HEK293T (cell line): ENCODE measurements at regions not wholly inside any gene's neighbourhood (a gene's known extent, or its start where the extent isn't known, plus 50 kb on each side); places are given as distances from the start of the nearest gene placed in this dataset.

ENCODE experiments used
- CTCF ChIA-PET: fragments of 350-600 bp; formaldehyde crosslinking; extraction: SDS; loops from one replicate; lab custom pipeline; 2021; ENCODE audit warnings: antibody characterized with exemption, inconsistent platforms; lab: Yijun Ruan, JAX
- POLR2A ChIA-PET: fragments of 350-600 bp; formaldehyde crosslinking; extraction: SDS; loops from one replicate; lab custom pipeline; 2020; ENCODE audit warnings: antibody characterized with exemption, inconsistent platforms; lab: Yijun Ruan, JAX
- DNase-seq: peaks from one replicate; pipeline ENCODE4 v3.0.0; 2012; ENCODE audit warnings: mixed read lengths; ENCODE audit errors: extremely low spot score
- ARNT ChIP-seq: fragments of 450-650 bp; IDR thresholded peaks from 2 replicates; pipeline ENCODE4 v1.6.1; 2017; ENCODE audit warnings: mild to moderate bottlenecking
- BHLHE40 ChIP-seq: fragments of 450-650 bp; IDR thresholded peaks from 2 replicates; pipeline ENCODE4 v1.6.1; 2016; ENCODE audit warnings: mild to moderate bottlenecking, moderate library complexity, borderline replicate concordance
- CTBP1 ChIP-seq: fragments of 450-650 bp; IDR thresholded peaks from 2 replicates; pipeline ENCODE4 v1.6.1; 2016; ENCODE audit warnings: borderline replicate concordance
- ELF4 ChIP-seq: fragments of 450-650 bp; IDR thresholded peaks from 2 replicates; pipeline ENCODE4 v1.6.1; 2017; ENCODE audit warnings: antibody characterized with exemption
- FOXA1 ChIP-seq: fragments of 450-650 bp; IDR thresholded peaks from 2 replicates; pipeline ENCODE4 v1.6.1; 2016; ENCODE audit warnings: mild to moderate bottlenecking
- FOXK2 ChIP-seq: fragments of 450-650 bp; IDR thresholded peaks from 2 replicates; pipeline ENCODE4 v1.6.1; 2016; ENCODE audit warnings: mild to moderate bottlenecking
- FOXM1 ChIP-seq: fragments of 450-650 bp; IDR thresholded peaks from 2 replicates; pipeline ENCODE4 v1.6.1; 2017; ENCODE audit warnings: mild to moderate bottlenecking, borderline replicate concordance
- HDGF ChIP-seq: fragments of 450-650 bp; IDR thresholded peaks from 2 replicates; pipeline ENCODE4 v1.6.1; 2017; ENCODE audit warnings: antibody characterized with exemption, borderline replicate concordance
- L3MBTL2 ChIP-seq: fragments of 450-650 bp; conservative IDR thresholded peaks from 2 replicates; pipeline ENCODE4 v1.6.1; 2016; ENCODE audit warnings: mild to moderate bottlenecking
- LEF1 ChIP-seq: fragments of 450-650 bp; IDR thresholded peaks from 2 replicates; pipeline ENCODE4 v1.6.1; 2017; ENCODE audit warnings: mild to moderate bottlenecking, borderline replicate concordance
- NFRKB ChIP-seq: fragments of 450-650 bp; IDR thresholded peaks from 2 replicates; pipeline ENCODE4 v1.6.1; 2016; ENCODE audit warnings: mild to moderate bottlenecking, moderate library complexity
- SP1 ChIP-seq: fragments of 450-650 bp; IDR thresholded peaks from 2 replicates; pipeline ENCODE4 v1.6.1; 2017
- SUZ12 ChIP-seq: fragments of 450-650 bp; IDR thresholded peaks from 2 replicates; pipeline ENCODE4 v1.6.1; 2016; ENCODE audit warnings: mild to moderate bottlenecking
- TARDBP ChIP-seq: fragments of 450-650 bp; IDR thresholded peaks from 2 replicates; pipeline ENCODE4 v1.6.1; 2016
- ZNF384 ChIP-seq: fragments of 450-650 bp; IDR thresholded peaks from 2 replicates; pipeline ENCODE4 v1.6.1; 2016
- TF ChIP-seq, protein P1 (sequence below): fragments of 450-650 bp; IDR thresholded peaks from 2 replicates; pipeline ENCODE4 v1.6.1; 2016

DNA sequence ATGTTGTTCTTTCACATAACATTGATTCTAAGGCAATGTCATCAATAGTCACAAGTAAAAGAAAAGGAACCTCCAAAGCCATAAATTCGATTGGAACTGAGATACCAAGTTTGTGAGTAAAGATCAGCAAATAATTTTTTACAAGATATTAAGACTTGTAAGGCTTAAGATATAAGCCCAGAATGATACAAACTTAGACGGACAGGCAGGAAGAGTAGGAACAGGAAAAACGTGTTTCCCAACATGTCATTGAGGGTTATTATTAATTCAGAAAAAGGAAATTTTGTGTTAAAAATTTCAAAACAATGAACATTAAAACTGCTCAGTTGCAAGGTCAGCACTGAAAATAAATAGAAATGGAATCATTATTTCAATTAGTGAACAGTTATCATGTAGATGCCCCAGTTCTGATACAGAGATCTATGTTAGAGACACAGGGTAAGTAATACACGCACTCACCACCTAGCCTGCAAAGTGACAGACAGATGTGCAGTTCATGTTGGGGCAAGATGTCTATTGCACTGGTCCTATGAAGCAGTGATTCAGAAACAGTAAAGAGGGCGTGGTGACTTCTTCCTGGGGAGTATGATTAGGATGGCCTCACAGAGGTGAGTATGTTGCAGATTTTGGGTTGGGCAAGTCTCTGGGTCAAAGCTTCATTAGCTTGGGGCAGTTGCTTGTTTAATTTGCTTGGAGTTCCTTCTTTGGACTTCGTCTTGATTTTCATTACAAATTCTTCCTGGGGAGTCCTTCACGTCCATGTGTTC lies 284.4 kb downstream of the SETD4 start:
- DNase-seq, result no peak
- TF ChIP-seq FOXM1, result no peak
- TF ChIP-seq FOXK2, result no peak
- TF ChIP-seq ELF4, result no peak
- no peak for TF ChIP-seq FOXA1
- no peak for TF ChIP-seq NFRKB
- TF ChIP-seq SUZ12, result no peak
- TF ChIP-seq CTBP1, result no peak
- TF ChIP-seq, protein P1, sequence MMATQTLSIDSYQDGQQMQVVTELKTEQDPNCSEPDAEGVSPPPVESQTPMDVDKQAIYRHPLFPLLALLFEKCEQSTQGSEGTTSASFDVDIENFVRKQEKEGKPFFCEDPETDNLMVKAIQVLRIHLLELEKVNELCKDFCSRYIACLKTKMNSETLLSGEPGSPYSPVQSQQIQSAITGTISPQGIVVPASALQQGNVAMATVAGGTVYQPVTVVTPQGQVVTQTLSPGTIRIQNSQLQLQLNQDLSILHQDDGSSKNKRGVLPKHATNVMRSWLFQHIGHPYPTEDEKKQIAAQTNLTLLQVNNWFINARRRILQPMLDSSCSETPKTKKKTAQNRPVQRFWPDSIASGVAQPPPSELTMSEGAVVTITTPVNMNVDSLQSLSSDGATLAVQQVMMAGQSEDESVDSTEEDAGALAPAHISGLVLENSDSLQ, result no peak
- no peak for TF ChIP-seq L3MBTL2
- no peak for TF ChIP-seq ZNF384
- TF ChIP-seq TARDBP, result no peak
- no peak for TF ChIP-seq ARNT
- ChIA-PET CTCF (no interaction called here), POLR2A (no interaction called here)

DNA sequence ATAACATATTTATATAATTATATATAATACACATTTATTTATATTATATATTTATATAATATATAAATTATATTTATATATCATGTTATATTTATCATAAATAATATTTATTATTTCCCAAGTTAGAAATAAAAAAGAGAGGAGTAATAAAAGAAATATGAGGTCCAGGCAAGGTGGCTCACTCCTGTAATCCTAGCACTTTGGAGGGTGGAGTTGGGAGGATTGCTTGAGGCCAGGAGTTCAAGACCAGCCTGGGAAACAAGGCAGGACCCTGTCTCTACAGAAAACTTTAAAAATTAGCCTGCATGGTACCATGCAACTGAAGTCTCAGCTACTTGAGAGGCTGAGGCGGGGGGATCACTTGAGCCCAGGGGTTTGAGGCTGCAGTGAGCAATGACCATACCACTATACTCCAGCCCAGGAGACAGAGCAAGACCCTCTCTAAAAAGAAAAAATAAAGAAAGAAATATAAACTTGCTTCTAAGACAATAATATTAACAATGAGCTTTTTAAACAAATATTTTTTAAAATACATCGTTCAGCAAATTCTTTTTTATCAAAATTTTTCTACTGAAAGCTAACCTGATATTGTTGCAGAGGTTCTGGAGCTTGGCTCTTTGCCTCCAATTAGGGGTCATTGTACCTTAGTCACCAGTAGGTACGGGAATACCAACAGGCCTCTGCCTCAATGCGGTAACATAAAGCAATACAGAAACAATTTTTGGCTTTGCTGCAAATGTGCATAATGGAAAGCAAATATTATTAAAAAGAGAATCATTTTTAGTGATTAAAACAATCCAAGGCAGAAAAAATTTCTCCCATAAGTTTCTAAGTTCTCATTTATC lies 290.0 kb downstream of the SETD4 start:
- ChIA-PET POLR2A (no interaction called here), CTCF (no interaction called here)
- TF ChIP-seq FOXM1 (no peak), BHLHE40 (no peak), SUZ12 (no peak), SP1 (no peak), FOXA1 (no peak), ARNT (no peak), TARDBP (no peak), L3MBTL2 (no peak), FOXK2 (no peak), ELF4 (no peak), HDGF (no peak), LEF1 (no peak)
- TF ChIP-seq, protein P1, result no peak
- DNase-seq, result no peak

DNA sequence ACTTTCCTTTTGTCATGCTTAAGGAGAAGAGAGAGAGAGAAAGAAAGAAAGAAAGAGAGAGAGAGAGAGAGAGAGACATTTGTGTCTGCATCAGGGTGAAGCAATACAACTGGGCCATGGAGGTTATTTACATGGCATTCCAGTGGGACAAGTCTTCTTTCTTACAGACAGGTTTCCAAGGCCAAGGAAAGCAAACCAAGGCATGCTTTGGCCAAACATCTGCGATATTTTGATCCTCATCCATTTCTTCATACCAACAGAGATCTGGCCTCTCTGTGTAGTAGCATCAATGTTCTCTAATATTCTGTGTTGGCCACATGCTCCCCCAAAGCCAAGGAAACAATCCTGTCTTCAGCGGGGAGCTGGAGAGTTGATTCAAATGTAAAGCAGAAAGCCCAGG lies 292.1 kb downstream of the SETD4 start:
- POLR2A ChIA-PET, result no interaction called here
- TF ChIP-seq CTBP1 (no peak), ZNF384 (no peak), FOXK2 (no peak), LEF1 (no peak), NFRKB (no peak), SUZ12 (no peak), FOXM1 (no peak), FOXA1 (no peak), ELF4 (no peak)
- DNase-seq, result no peak
- CTCF ChIA-PET, result no interaction called here

DNA sequence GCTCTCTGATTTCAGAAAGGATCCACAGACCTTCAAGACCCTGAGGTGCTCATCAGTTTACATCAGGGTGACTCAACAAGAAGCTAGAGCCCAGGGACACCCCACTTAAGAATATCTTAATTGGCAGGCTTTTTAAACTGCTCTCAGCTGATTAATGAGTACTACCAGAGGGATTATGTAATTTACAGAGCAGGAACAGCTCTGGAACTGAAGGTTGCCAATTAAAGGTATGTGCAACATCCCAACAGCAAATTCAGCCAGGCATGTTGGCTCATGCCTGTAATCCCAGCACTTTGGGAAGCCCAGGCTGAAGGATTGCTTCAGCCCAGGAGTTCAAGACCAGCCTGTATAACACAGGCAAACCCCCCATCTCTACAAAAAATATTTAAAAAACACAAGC lies 295.7 kb downstream of the SETD4 start:
- ChIA-PET POLR2A (no interaction called here), CTCF (no interaction called here)
- no peak for DNase-seq
- no peak for TF ChIP-seq HDGF
- TF ChIP-seq SUZ12, result no peak
- TF ChIP-seq TARDBP, result no peak
- no peak for TF ChIP-seq FOXK2
- TF ChIP-seq LEF1, result no peak
- TF ChIP-seq NFRKB, result no peak
- no peak for TF ChIP-seq BHLHE40
- no peak for TF ChIP-seq FOXA1
- no peak for TF ChIP-seq ZNF384
- no peak for TF ChIP-seq CTBP1
- TF ChIP-seq, protein P1, result no peak
- TF ChIP-seq L3MBTL2, result no peak
- TF ChIP-seq SP1, result no peak

DNA sequence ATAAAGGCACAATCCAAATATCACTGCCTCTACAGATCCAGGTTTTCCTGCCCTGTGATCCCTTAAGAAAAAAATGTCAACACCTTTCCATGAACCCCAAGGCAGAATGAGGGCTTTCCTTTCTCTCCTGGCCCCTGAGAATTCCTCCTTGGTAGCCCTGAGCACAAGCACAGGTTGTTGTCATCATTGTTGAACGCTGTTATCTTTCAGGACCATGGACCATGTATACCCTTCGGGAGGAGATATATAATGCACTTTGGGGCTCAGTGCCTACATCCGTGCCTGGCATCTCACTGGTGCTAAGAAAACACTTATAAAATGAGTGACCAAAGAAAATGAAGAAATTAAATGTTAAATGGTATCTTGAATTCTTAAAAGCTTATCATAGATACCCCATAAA lies 296.2 kb downstream of the SETD4 start:
- ChIA-PET CTCF (no interaction called here), POLR2A (no interaction called here)

More for the DNA sequence above, 296.2 kb downstream of the SETD4 start:
- TF ChIP-seq BHLHE40, result no peak
- no peak for TF ChIP-seq L3MBTL2
- TF ChIP-seq ARNT, result no peak
- TF ChIP-seq SP1, result no peak
- no peak for TF ChIP-seq LEF1
- TF ChIP-seq NFRKB, result no peak
- no peak for TF ChIP-seq CTBP1
- TF ChIP-seq HDGF, result no peak
- no peak for DNase-seq
